Activated T-cell treated with anti-CD3 and anti-CD28 coated beads, Interleukin-2, amount 50 U/mL, for 24 hours (primary cell): ENCODE measurements at regions not wholly inside any gene's neighbourhood (a gene's known extent, or its start where the extent isn't known, plus 50 kb on each side); places are given as distances from the start of the nearest gene placed in this dataset.

Source experiments
- DNase-seq: peaks from one replicate; pipeline ENCODE4 v3.0.0-alpha.2; 2020
- H3K27ac Mint-ChIP-seq: 2 replicates; pipeline ENCODE4 v1.8.0; 2020; ENCODE audit warnings: mild to moderate bottlenecking, mixed read lengths
- H3K27me3 Mint-ChIP-seq: 2 replicates; pipeline ENCODE4 v1.8.0; 2020; ENCODE audit warnings: mixed read lengths
- H3K36me3 Mint-ChIP-seq: 2 replicates; pipeline ENCODE4 v1.8.0; 2020; ENCODE audit warnings: low read depth, mixed read lengths
- H3K4me1 Mint-ChIP-seq: 2 replicates; pipeline ENCODE4 v1.8.0; 2020; ENCODE audit warnings: low read depth, mixed read lengths
- H3K4me3 Mint-ChIP-seq: 2 replicates; pipeline ENCODE4 v1.8.0; 2020; ENCODE audit warnings: mild to moderate bottlenecking, moderate library complexity, mixed read lengths
- H3K9me3 Mint-ChIP-seq: 2 replicates; pipeline ENCODE4 v1.8.0; 2020; ENCODE audit warnings: mixed read lengths

DNA sequence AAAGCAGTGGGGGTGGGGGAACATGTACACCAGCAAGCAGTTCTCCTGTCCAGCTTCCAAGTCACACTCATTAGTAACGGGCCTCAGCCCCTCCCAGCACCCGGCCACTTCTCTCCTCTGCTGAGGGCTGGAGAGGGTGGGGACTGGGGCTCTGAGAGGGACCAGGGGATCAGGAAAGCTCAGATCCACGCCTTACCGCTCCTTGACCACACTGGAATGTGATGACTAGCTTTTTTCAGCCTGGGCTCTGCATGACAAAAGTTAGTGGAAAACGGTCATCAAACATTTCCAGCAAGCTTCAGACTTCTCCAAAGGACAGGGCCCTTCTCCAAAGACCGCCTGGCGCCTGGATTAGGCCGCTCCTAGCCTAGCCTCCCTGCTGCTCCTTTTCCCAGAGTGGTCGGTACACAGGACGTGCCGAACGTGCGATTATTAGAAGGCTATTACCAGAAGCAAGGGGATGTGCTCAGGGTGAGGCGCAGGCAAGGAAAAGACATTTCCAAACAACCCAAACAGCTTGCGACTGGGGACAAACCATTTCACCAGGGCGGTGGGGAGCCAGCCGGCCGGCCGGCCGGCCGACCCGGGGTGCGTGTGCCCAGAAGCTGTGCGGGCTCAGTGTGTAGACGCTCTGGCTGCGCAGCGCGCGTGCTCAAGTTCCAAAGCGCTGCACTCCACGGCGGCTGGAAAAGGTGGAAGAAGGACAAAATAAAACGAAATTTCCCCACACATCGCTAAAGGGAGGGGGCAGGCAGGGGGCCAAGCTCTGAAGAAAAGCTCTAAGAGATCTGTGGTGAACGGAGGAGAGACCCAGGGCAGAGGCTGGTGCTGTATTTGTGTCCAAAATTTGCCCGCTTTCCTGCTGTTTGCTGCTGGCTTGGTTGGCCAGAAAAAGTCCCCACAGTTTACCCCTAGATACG lies 51.0 kb upstream of the SSR3 start:
- Mint-ChIP-seq H3K9me3 (no peaks in the 10 kb centered on the region), H3K4me3 (peak overlapping the region; percentile 69), H3K27ac (no peak overlapping the region), H3K4me1 (peaks cover 28% of the 10 kb centered on the region), H3K36me3 (no peaks in the 10 kb centered on the region), H3K27me3 (peaks cover 37% of the 10 kb centered on the region)
- DNase-seq: no peak

DNA sequence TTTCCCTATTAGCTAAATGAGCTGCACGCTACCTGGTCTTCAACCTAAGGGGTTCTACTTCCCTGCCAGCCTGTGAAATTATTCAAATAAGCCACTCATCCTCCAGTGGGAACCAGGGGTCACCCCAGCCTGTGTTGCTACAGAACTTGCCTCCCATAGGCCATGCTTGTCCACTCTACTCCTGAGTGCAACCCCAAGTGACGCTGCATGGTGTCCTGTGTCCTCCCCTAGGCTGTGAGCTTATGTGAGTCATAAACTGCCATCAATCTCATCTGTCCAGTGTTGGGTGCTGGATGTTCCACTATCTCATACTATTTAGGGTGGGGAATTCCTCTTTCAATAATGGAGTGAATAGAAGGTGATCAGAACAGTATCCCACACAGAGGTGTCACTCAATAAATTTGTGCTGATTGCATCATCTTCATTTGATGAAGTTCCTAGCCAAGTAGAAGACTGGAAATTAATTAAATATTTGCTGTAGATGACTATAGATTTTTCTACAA lies 49.8 kb upstream of the SSR3 start:
- no peak overlapping the region for H3K27ac Mint-ChIP-seq
- no peak overlapping the region for H3K4me3 Mint-ChIP-seq
- H3K36me3 Mint-ChIP-seq: no peaks in the 10 kb centered on the region
- peaks cover 37% of the 10 kb centered on the region for H3K27me3 Mint-ChIP-seq
- peaks cover 25% of the 10 kb centered on the region for H3K4me1 Mint-ChIP-seq
- H3K9me3 Mint-ChIP-seq: no peaks in the 10 kb centered on the region
- DNase-seq: no peak
